GM12878 (cell line): ENCODE measurements at regions not wholly inside any gene's neighbourhood (a gene's known extent, or its start where the extent isn't known, plus 50 kb on each side); places are given as distances from the start of the nearest gene placed in this dataset.

Source experiments
- ATAC-seq: fragments of 200-7000 bp; cut with Tn5 transposase; 3 replicates; pipeline ENCODE4 v1.9.1; 2020; ENCODE audit warnings: mild to moderate bottlenecking, moderate library complexity
- BruUV-seq: library from RNA; stranded (reverse); fragments of 400-500 nt; replicated peaks from 2 replicates; lab custom pipeline; 2021; lab: Mats Ljungman, UMichigan
- CTCF ChIA-PET: fragments of 300-600 bp; sonication (Branson Sonifier 250); formaldehyde crosslinking; extraction: SDS; loops from one replicate; lab custom pipeline; 2021; ENCODE audit warnings: inconsistent platforms; lab: Yijun Ruan, JAX
- POLR2A ChIA-PET: fragments of 350-600 bp; formaldehyde crosslinking; extraction: SDS; loops from one replicate; lab custom pipeline; 2021; ENCODE audit warnings: inconsistent platforms; lab: Charles Lee
- RAD21 ChIA-PET: fragments of 300-600 bp; sonication (Branson Sonifier 250); formaldehyde crosslinking; loops from one replicate; lab custom pipeline; 2023; ENCODE audit warnings: antibody characterized with exemption; ENCODE audit not compliant: unreplicated experiment; lab: Charles Lee
- SMC1A ChIA-PET: fragments of 300-600 bp; sonication (Branson Sonifier 250); formaldehyde crosslinking; loops from one replicate; lab custom pipeline; 2023; ENCODE audit not compliant: unreplicated experiment, uncharacterized antibody; lab: Charles Lee
- DNase-seq: peaks from one replicate; pipeline ENCODE4 v3.0.0-alpha.2; 2011; ENCODE audit warnings: low read depth, low spot score
- FAIRE-seq: peaks from 3 replicates; lab custom pipeline; 2011; peaks lifted over from hg19 to GRCh38; lab: Jason Lieb, UNC
- H2AFZ ChIP-seq: 2 replicates; pipeline ENCODE4 v1.6.0; 2011; ENCODE audit warnings: low read depth, low read length, control low read depth; ENCODE audit not compliant: control insufficient read depth
- H3K27ac ChIP-seq: 2 replicates; pipeline ENCODE4 v1.5.1; 2011; ENCODE audit warnings: control low read depth; ENCODE audit not compliant: control insufficient read depth, insufficient read depth
- H3K27me3 ChIP-seq, 2 experiments: replicated peaks in 1 of 2; 2 replicates each; pipeline versions ENCODE4 v1.6.0 to v1.6.1; 2011; ENCODE audit warnings: low read length in 1 of 2; ENCODE audit not compliant: control insufficient read depth in 2 of 2, insufficient read depth in 2 of 2
- H3K36me3 ChIP-seq, 2 experiments: 2 replicates each; pipeline ENCODE4 v1.5.1; 2011; ENCODE audit warnings: low read length in 1 of 2; ENCODE audit not compliant: control insufficient read depth in 2 of 2, insufficient read depth in 2 of 2
- H3K4me1 ChIP-seq: 2 replicates; pipeline ENCODE4 v1.6.1; 2011; ENCODE audit warnings: mild to moderate bottlenecking, low read length, moderate library complexity, mixed read lengths; ENCODE audit not compliant: control insufficient read depth, insufficient read depth
- H3K4me2 ChIP-seq: 2 replicates; pipeline ENCODE4 v1.6.0; 2011; ENCODE audit warnings: control low read depth; ENCODE audit not compliant: control insufficient read depth, insufficient read depth
- H3K4me3 ChIP-seq: fragments of 200-600 bp; sonication (generic); 2 replicates; pipeline ENCODE4 v1.5.1; 2016
- H3K79me2 ChIP-seq: 2 replicates; pipeline ENCODE4 v1.6.0; 2011; ENCODE audit warnings: low read length; ENCODE audit not compliant: control insufficient read depth, insufficient read depth
- H3K9ac ChIP-seq: 2 replicates; pipeline ENCODE4 v1.8.0; 2011; ENCODE audit warnings: low read length, control low read depth, mixed read lengths; ENCODE audit not compliant: control insufficient read depth, insufficient read depth
- H3K9me3 ChIP-seq: replicated peaks from 3 replicates; pipeline ENCODE4 v1.5.1; 2011; ENCODE audit warnings: mild to moderate bottlenecking, low read length; ENCODE audit not compliant: control insufficient read depth, insufficient read depth
- H4K20me1 ChIP-seq: 2 replicates; pipeline ENCODE4 v1.6.0; 2011; ENCODE audit not compliant: control insufficient read depth, insufficient read depth
- BCL11A ChIP-seq: IDR thresholded peaks from 2 replicates; pipeline ENCODE4 v1.6.1; 2011; ENCODE audit warnings: low read depth, low read length
- CUX1 ChIP-seq: IDR thresholded peaks from 2 replicates; pipeline ENCODE4 v1.6.1; 2012; ENCODE audit warnings: improper control_type of control experiment, low read depth, low read length; ENCODE audit not compliant: insufficient replicate concordance
- E2F8 ChIP-seq: fragments of 450-650 bp; IDR thresholded peaks from 2 replicates; pipeline ENCODE4 v1.6.1; 2018; ENCODE audit warnings: mild to moderate bottlenecking, low read depth, moderate library complexity; ENCODE audit not compliant: partially characterized antibody
- HDAC6 ChIP-seq: fragments of 200-600 bp; sonication (generic); IDR thresholded peaks from one replicate; pipeline ENCODE4 v1.8.0; 2017; ENCODE audit warnings: antibody characterized with exemption; ENCODE audit not compliant: unreplicated experiment
- JUNB ChIP-seq: IDR thresholded peaks from 2 replicates; pipeline ENCODE4 v1.6.1; 2016; ENCODE audit warnings: antibody characterized with exemption, mild to moderate bottlenecking
- POU2F2 ChIP-seq: IDR thresholded peaks from 3 replicates; pipeline ENCODE4 v1.6.1; 2011; ENCODE audit warnings: low read depth, mild to moderate bottlenecking, low read length, borderline replicate concordance
- SMARCA5 ChIP-seq: fragments of 450-650 bp; IDR thresholded peaks from 2 replicates; pipeline ENCODE4 v1.6.1; 2017; ENCODE audit warnings: mild to moderate bottlenecking
- SUPT20H ChIP-seq: IDR thresholded peaks from 2 replicates; pipeline ENCODE4 v1.6.1; 2011; ENCODE audit warnings: low read depth, mild to moderate bottlenecking, low read length, moderate library complexity, borderline replicate concordance; ENCODE audit not compliant: control insufficient read depth
- TBL1XR1 ChIP-seq: IDR thresholded peaks from 2 replicates; pipeline ENCODE4 v1.6.1; 2012; ENCODE audit warnings: low read depth, low read length, improper control_type of control experiment
- ZBTB4 ChIP-seq: fragments of 450-650 bp; formaldehyde crosslinking; IDR thresholded peaks from 2 replicates; pipeline ENCODE4 v1.4.0; 2022; ENCODE audit warnings: mild to moderate bottlenecking, moderate library complexity
- WGBS: methylation state at CpG from one replicate; pipeline ENCODE4 v1.1.6; 2016; ENCODE audit warnings: low lambda C conversion rate; ENCODE audit not compliant: insufficient replicate concordance, insufficient coverage; ENCODE audit errors: missing lambda C conversion rate; 5-methylcytosine and 5-hydroxymethylcytosine counted together
- in situ Hi-C: fragments of 300-500 bp; cut with MboI; formaldehyde crosslinking; loops from 9 replicates; pipeline ENCODE4 v1.14.3; 2018; ENCODE audit warnings: mixed read lengths
- intact Hi-C: fragments of 100-400 bp; cut with micrococcal nuclease; formaldehyde crosslinking; loops from one replicate; pipeline ENCODE4 v1.14.2; 2022; ENCODE audit not compliant: unreplicated experiment

- H3K9ac ChIP-seq, result no peak overlapping the region
- no peak overlapping the region for H2AFZ ChIP-seq
- no peaks in the 10 kb centered on the region for H3K9me3 ChIP-seq
- RAD21 ChIA-PET, result no interaction called here
- no TSS peak for BruUV-seq
- H3K4me3 ChIP-seq, result no peak overlapping the region
- H3K79me2 ChIP-seq, result no peaks in the 10 kb centered on the region
- no peak overlapping the region for H3K27ac ChIP-seq
- no peak overlapping the region for H3K4me2 ChIP-seq
- H4K20me1 ChIP-seq, result no peaks in the 10 kb centered on the region
- no peaks in the 10 kb centered on the region for H3K36me3 ChIP-seq
- H3K4me1 ChIP-seq, result no peaks in the 10 kb centered on the region
- SMC1A ChIA-PET, result no interaction called here
- ATAC-seq (no peak), DNase-seq (no peak), FAIRE-seq (no peak)
- 93% methylated on average over 4 of the region's 4 CpGs for WGBS
- POLR2A ChIA-PET, result no interaction called here
- in situ Hi-C loops, result no loop called here
- no peaks in the 10 kb centered on the region for H3K27me3 ChIP-seq
- CTCF ChIA-PET, result no interaction called here
- intact Hi-C loops, result no loop called here
- no peak for TF ChIP-seq E2F8
- no peak for TF ChIP-seq ZBTB4 (CRISPR knock-in tag)
- TF ChIP-seq JUNB, result no peak
- no peak for TF ChIP-seq TBL1XR1
- no peak for TF ChIP-seq SUPT20H
- TF ChIP-seq BCL11A, result no peak
- TF ChIP-seq CUX1, result no peak
- TF ChIP-seq HDAC6, result no peak
- TF ChIP-seq POU2F2, result no peak
- no peak for TF ChIP-seq SMARCA5
Measured at GRCh38 chr4:185966997-185967775, 101.8 kb upstream of the TLR3 start.
